ENCODE measurements at regions not wholly inside any gene's neighbourhood (a gene's known extent, or its start where the extent isn't known, plus 50 kb on each side); places are given as distances from the start of the nearest gene placed in this dataset.

GRCh38 chr2:56770490-56770889 lies 586.7 kb downstream of the CCDC85A start:
- intact Hi-C loops (cut with micrococcal nuclease; ENCODE audit: unreplicated experiment) (no loop called here), in situ Hi-C loops (cut with HindIII; ENCODE audit: low pct_unique_long_range_greater_than_20kb, low sequenced_read_pairs) (no loop called here)
- Histone ChIP-seq H3K27me3 (ENCODE audit: control insufficient read depth, insufficient read depth, low read length) (no peaks in the 10 kb centered on the region), H3K36me3 (ENCODE audit: control insufficient read depth, insufficient read depth, low read length) (no peaks in the 10 kb centered on the region), H3K9me3 (ENCODE audit: control insufficient read depth, insufficient read depth, low read depth, low read length) (no peaks in the 10 kb centered on the region), H3K4me1 (ENCODE audit: control insufficient read depth, insufficient read depth, low read length) (no peaks in the 10 kb centered on the region), H3K27ac (ENCODE audit: low read length) (no peak overlapping the region), H3K4me3 (ENCODE audit: low read depth in 2 of 2, low read length in 2 of 2) (no peak overlapping the region)
- TF ChIP-seq, protein P1, sequence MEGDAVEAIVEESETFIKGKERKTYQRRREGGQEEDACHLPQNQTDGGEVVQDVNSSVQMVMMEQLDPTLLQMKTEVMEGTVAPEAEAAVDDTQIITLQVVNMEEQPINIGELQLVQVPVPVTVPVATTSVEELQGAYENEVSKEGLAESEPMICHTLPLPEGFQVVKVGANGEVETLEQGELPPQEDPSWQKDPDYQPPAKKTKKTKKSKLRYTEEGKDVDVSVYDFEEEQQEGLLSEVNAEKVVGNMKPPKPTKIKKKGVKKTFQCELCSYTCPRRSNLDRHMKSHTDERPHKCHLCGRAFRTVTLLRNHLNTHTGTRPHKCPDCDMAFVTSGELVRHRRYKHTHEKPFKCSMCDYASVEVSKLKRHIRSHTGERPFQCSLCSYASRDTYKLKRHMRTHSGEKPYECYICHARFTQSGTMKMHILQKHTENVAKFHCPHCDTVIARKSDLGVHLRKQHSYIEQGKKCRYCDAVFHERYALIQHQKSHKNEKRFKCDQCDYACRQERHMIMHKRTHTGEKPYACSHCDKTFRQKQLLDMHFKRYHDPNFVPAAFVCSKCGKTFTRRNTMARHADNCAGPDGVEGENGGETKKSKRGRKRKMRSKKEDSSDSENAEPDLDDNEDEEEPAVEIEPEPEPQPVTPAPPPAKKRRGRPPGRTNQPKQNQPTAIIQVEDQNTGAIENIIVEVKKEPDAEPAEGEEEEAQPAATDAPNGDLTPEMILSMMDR (IDR thresholded peaks at IDR 0.05): no peak
- no peak for TF ChIP-seq POLR2AphosphoS5 (IDR thresholded peaks at IDR 0.05; ENCODE audit: low read depth, low read length)
- TF ChIP-seq REST (IDR thresholded peaks at IDR 0.05; ENCODE audit: insufficient read depth in 1 of 2, low read depth in 2 of 2, low read length in 1 of 2): no peak
- no peak for TF ChIP-seq TCF7L2 (IDR thresholded peaks at IDR 0.05; ENCODE audit: low read depth, low read length)
- TF ChIP-seq SIN3A (IDR thresholded peaks at IDR 0.05; ENCODE audit: borderline replicate concordance, insufficient read depth, low read depth, low read length): no peak
- CTCF ChIA-PET: no interaction called here
- no TSS peak for BruUV-seq (replicated peaks)
- no peak for ATAC-seq
- no peak for DNase-seq (ENCODE audit: low read depth, low spot score)
- POLR2A ChIA-PET: interaction anchor here (0.6 kb wide), 1 partner anchor 1034 kb away, joined by 3 read pairs; no protein-coding TSS in a partner anchor

GRCh38 chr2:56784046-56784445 lies 600.3 kb downstream of the CCDC85A start:
- no peak overlapping the region for H3K27ac ChIP-seq (ENCODE audit: low read length)
- H3K36me3 ChIP-seq (ENCODE audit: control insufficient read depth, insufficient read depth, low read length): no peaks in the 10 kb centered on the region
- H3K9me3 ChIP-seq (ENCODE audit: control insufficient read depth, insufficient read depth, low read depth, low read length): no peaks in the 10 kb centered on the region
- BruUV-seq (replicated peaks): no TSS peak
- POLR2A ChIA-PET: no interaction called here
- ATAC-seq (no peak), DNase-seq (ENCODE audit: low read depth, low spot score) (no peak)
- no peak for TF ChIP-seq TCF7L2 (IDR thresholded peaks at IDR 0.05; ENCODE audit: low read depth, low read length)
- TF ChIP-seq, protein P1 (IDR thresholded peaks at IDR 0.05): no peak
- TF ChIP-seq POLR2AphosphoS5 (IDR thresholded peaks at IDR 0.05; ENCODE audit: low read depth, low read length): no peak
- no peak for TF ChIP-seq SIN3A (IDR thresholded peaks at IDR 0.05; ENCODE audit: borderline replicate concordance, insufficient read depth, low read depth, low read length)
- TF ChIP-seq REST (IDR thresholded peaks at IDR 0.05; ENCODE audit: insufficient read depth in 1 of 2, low read depth in 2 of 2, low read length in 1 of 2): no peak
- in situ Hi-C loops (cut with HindIII; ENCODE audit: low pct_unique_long_range_greater_than_20kb, low sequenced_read_pairs): no loop called here
- CTCF ChIA-PET: no interaction called here
- no peak overlapping the region for H3K4me3 ChIP-seq (ENCODE audit: low read depth in 2 of 2, low read length in 2 of 2)
- H3K27me3 ChIP-seq (ENCODE audit: control insufficient read depth, insufficient read depth, low read length): no peaks in the 10 kb centered on the region
- no peaks in the 10 kb centered on the region for H3K4me1 ChIP-seq (ENCODE audit: control insufficient read depth, insufficient read depth, low read length)
- intact Hi-C loops (cut with micrococcal nuclease; ENCODE audit: unreplicated experiment): no loop called here

Data from Panc1 (cell line).